ENCODE measurements at regions not wholly inside any gene's neighbourhood (a gene's known extent, or its start where the extent isn't known, plus 50 kb on each side); places are given as distances from the start of the nearest gene placed in this dataset.

DNA sequence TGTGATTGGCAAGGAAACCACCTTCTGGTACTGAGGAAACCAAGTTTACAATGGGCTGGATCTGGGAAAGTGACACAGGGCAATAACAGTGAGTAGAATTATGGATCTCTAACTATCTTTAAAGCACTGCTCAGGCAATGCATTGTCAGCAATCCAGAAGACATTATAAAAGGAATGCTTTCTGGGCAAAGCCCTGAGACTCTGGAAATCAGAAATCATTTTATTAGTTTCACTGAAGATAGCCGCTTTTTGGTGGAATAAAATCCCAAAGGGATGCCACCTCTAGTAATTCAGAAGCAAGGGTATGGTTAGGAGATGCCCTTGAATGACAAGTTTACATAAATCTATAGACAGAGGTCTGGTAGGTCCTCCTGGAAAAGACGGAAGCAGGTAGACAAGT lies 211.1 kb downstream of the DMRT2 start:
- ChIA-PET POLR2A (no interaction called here), CTCF (no interaction called here)
- H3K79me2 ChIP-seq (ENCODE audit: control insufficient read depth, insufficient read depth, low read length): no peaks in the 10 kb centered on the region
- H3K4me3 ChIP-seq (replicated peaks in 1 of 3; ENCODE audit: insufficient read depth in 1 of 3, low read depth in 1 of 3, low read length in 3 of 3): no peak overlapping the region
- no TSS peak for BruUV-seq (replicated peaks)
- intact Hi-C loops (cut with micrococcal nuclease): no loop called here
- dilution Hi-C loops (cut with MboI; ENCODE audit: extremely low pct_ligation_motif_present, low sequenced_read_pairs): no loop called here
- H3K27ac ChIP-seq (ENCODE audit: insufficient read depth, low read depth, low read length): no peak overlapping the region
- H3K9me3 ChIP-seq (replicated peaks; ENCODE audit: control insufficient read depth, insufficient read depth, low read length): peaks cover 6% of the 10 kb centered on the region
- TF ChIP-seq EZH2 (IDR thresholded peaks at IDR 0.05; ENCODE audit: borderline replicate concordance, low read depth, low read length, severe bottlenecking): no peak
- TF ChIP-seq, protein P1, sequence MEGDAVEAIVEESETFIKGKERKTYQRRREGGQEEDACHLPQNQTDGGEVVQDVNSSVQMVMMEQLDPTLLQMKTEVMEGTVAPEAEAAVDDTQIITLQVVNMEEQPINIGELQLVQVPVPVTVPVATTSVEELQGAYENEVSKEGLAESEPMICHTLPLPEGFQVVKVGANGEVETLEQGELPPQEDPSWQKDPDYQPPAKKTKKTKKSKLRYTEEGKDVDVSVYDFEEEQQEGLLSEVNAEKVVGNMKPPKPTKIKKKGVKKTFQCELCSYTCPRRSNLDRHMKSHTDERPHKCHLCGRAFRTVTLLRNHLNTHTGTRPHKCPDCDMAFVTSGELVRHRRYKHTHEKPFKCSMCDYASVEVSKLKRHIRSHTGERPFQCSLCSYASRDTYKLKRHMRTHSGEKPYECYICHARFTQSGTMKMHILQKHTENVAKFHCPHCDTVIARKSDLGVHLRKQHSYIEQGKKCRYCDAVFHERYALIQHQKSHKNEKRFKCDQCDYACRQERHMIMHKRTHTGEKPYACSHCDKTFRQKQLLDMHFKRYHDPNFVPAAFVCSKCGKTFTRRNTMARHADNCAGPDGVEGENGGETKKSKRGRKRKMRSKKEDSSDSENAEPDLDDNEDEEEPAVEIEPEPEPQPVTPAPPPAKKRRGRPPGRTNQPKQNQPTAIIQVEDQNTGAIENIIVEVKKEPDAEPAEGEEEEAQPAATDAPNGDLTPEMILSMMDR (IDR thresholded peaks at IDR 0.05; ENCODE audit: extremely low read depth in 1 of 2, insufficient read depth in 1 of 2, low read depth in 1 of 2, low read length in 2 of 2): no peak
- TF ChIP-seq GATA2 (IDR thresholded peaks at IDR 0.05; ENCODE audit: insufficient read depth, insufficient read length, low read depth, low read length): no peak
- no peak for TF ChIP-seq POLR2AphosphoS5 (IDR thresholded peaks at IDR 0.05; ENCODE audit: insufficient read depth, low read depth, low read length)
- TF ChIP-seq POLR2A (IDR thresholded peaks at IDR 0.05; ENCODE audit: low read depth, low read length): no peak
- no peak for TF ChIP-seq JUN (IDR thresholded peaks at IDR 0.05; ENCODE audit: borderline replicate concordance, insufficient read depth, insufficient read length, low read depth)
- TF ChIP-seq, protein P2, sequence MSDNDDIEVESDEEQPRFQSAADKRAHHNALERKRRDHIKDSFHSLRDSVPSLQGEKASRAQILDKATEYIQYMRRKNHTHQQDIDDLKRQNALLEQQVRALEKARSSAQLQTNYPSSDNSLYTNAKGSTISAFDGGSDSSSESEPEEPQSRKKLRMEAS (IDR thresholded peaks at IDR 0.05; ENCODE audit: insufficient read depth, insufficient read length): no peak
- TF ChIP-seq MYC (IDR thresholded peaks at IDR 0.05; ENCODE audit: low read depth, low read length): no peak
- no peak for TF ChIP-seq FOS (IDR thresholded peaks at IDR 0.05; ENCODE audit: borderline replicate concordance, insufficient read depth, low read length)
- H2AFZ ChIP-seq (ENCODE audit: low read depth, low read length): no peak overlapping the region
- DNase-seq (ENCODE audit: low read depth, low spot score) (no peak), FAIRE-seq (no peak)
- no peaks in the 10 kb centered on the region for H4K20me1 ChIP-seq (replicated peaks; ENCODE audit: control insufficient read depth, extremely low read depth, insufficient read depth, low read length)
- no peaks in the 10 kb centered on the region for H3K9me1 ChIP-seq (replicated peaks; ENCODE audit: control insufficient read depth, extremely low read depth, insufficient read depth, low read length)
- no peaks in the 10 kb centered on the region for H3K27me3 ChIP-seq (ENCODE audit: control insufficient read depth in 2 of 2, insufficient read depth in 2 of 2, low read length in 2 of 2)
- no peaks in the 10 kb centered on the region for H3K36me3 ChIP-seq (ENCODE audit: control insufficient read depth in 2 of 2, extremely low read depth in 1 of 2, insufficient read depth in 2 of 2, low read length in 2 of 2)
- H3K4me1 ChIP-seq (ENCODE audit: control insufficient read depth, extremely low read depth, insufficient read depth, low read length): no peaks in the 10 kb centered on the region
- H3K9ac ChIP-seq (replicated peaks; ENCODE audit: extremely low read depth, insufficient read depth, low read length): no peak overlapping the region
- H3K4me2 ChIP-seq (ENCODE audit: insufficient read depth, low read length): no peak overlapping the region

Data from endothelial cell of umbilical vein (primary cell).